ENCODE measurements at regions not wholly inside any gene's neighbourhood (a gene's known extent, or its start where the extent isn't known, plus 50 kb on each side); places are given as distances from the start of the nearest gene placed in this dataset.

- Histone ChIP-seq H3K4me3 (ENCODE audit: low read depth, low read length, poor library complexity, severe bottlenecking) (no peak overlapping the region), H3K36me3 (ENCODE audit: insufficient read depth, low read length) (no peaks in the 10 kb centered on the region), H3K27ac (ENCODE audit: low read depth, low read length, poor library complexity, severe bottlenecking) (no peak overlapping the region), H3K4me1 (ENCODE audit: insufficient read depth, low read length, poor library complexity, severe bottlenecking) (no peaks in the 10 kb centered on the region), H3K9me2 (ENCODE audit: insufficient read depth, low read length) (no peaks in the 10 kb centered on the region), H3K4me2 (ENCODE audit: low read length) (no peak overlapping the region), H2AFZ (ENCODE audit: low read length) (no peak overlapping the region), H4K20me1 (ENCODE audit: insufficient read depth, low read length) (no peaks in the 10 kb centered on the region), H3K9me3 (ENCODE audit: low read length) (no peaks in the 10 kb centered on the region), H3K79me2 (ENCODE audit: insufficient read depth, low read depth, low read length) (no peaks in the 10 kb centered on the region)
- no peak for DNase-seq (ENCODE audit: low spot score)
- BruUV-seq (replicated peaks) = no TSS peak
- POLR2A ChIA-PET = interaction anchor here (0.7 to 1.7 kb wide), 3 partner anchors 9 to 245 kb away, joined by 3 read pairs; no protein-coding TSS in a partner anchor
- TF ChIP-seq CTCF (conservative IDR thresholded peaks at IDR 0.05; ENCODE audit: low read length) = no peak
- TF ChIP-seq EZH2phosphoT487 (IDR thresholded peaks at IDR 0.05; ENCODE audit: borderline replicate concordance, low read depth, low read length) = no peak
- intact Hi-C loops (cut with micrococcal nuclease; ENCODE audit: unreplicated experiment) = no loop called here
- CTCF ChIA-PET (ENCODE audit: unreplicated experiment) = no interaction called here
Observed at GRCh38 chr6:16956361-16956760, 145.5 kb upstream of the STMND1 start.

- CTCF ChIA-PET (ENCODE audit: unreplicated experiment) = no interaction called here
- H3K36me3 ChIP-seq (ENCODE audit: insufficient read depth, low read length) = no peaks in the 10 kb centered on the region
- no peak for DNase-seq (ENCODE audit: low spot score)
- no peak for TF ChIP-seq EZH2phosphoT487 (IDR thresholded peaks at IDR 0.05; ENCODE audit: borderline replicate concordance, low read depth, low read length)
- no peak for TF ChIP-seq CTCF (conservative IDR thresholded peaks at IDR 0.05; ENCODE audit: low read length)
- no peak overlapping the region for H3K27ac ChIP-seq (ENCODE audit: low read depth, low read length, poor library complexity, severe bottlenecking)
- H3K9me2 ChIP-seq (ENCODE audit: insufficient read depth, low read length) = no peaks in the 10 kb centered on the region
- H4K20me1 ChIP-seq (ENCODE audit: insufficient read depth, low read length) = no peaks in the 10 kb centered on the region
- no TSS peak for BruUV-seq (replicated peaks)
- no peak overlapping the region for H3K4me3 ChIP-seq (ENCODE audit: low read depth, low read length, poor library complexity, severe bottlenecking)
- no peak overlapping the region for H3K4me2 ChIP-seq (ENCODE audit: low read length)
- POLR2A ChIA-PET = interaction anchor here (0.7 to 1.7 kb wide), 2 partner anchors 8 to 10 kb away, joined by 3 read pairs; no protein-coding TSS in a partner anchor
- intact Hi-C loops (cut with micrococcal nuclease; ENCODE audit: unreplicated experiment) = no loop called here
- H3K79me2 ChIP-seq (ENCODE audit: insufficient read depth, low read depth, low read length) = no peaks in the 10 kb centered on the region
- no peaks in the 10 kb centered on the region for H3K4me1 ChIP-seq (ENCODE audit: insufficient read depth, low read length, poor library complexity, severe bottlenecking)
- no peak overlapping the region for H2AFZ ChIP-seq (ENCODE audit: low read length)
- no peaks in the 10 kb centered on the region for H3K9me3 ChIP-seq (ENCODE audit: low read length)
Observed at GRCh38 chr6:16955899-16956298, 146.0 kb upstream of the STMND1 start.

GRCh38 chr6:16953905-16954304 lies 147.9 kb upstream of the STMND1 start:
- Histone ChIP-seq H2AFZ (ENCODE audit: low read length) (no peak overlapping the region), H3K79me2 (ENCODE audit: insufficient read depth, low read depth, low read length) (no peaks in the 10 kb centered on the region), H3K4me1 (ENCODE audit: insufficient read depth, low read length, poor library complexity, severe bottlenecking) (no peaks in the 10 kb centered on the region), H3K9me3 (ENCODE audit: low read length) (no peaks in the 10 kb centered on the region), H3K27ac (ENCODE audit: low read depth, low read length, poor library complexity, severe bottlenecking) (no peak overlapping the region), H3K36me3 (ENCODE audit: insufficient read depth, low read length) (no peaks in the 10 kb centered on the region), H3K4me2 (ENCODE audit: low read length) (no peak overlapping the region), H3K4me3 (ENCODE audit: low read depth, low read length, poor library complexity, severe bottlenecking) (no peak overlapping the region), H3K9me2 (ENCODE audit: insufficient read depth, low read length) (no peaks in the 10 kb centered on the region), H4K20me1 (ENCODE audit: insufficient read depth, low read length) (no peaks in the 10 kb centered on the region)
- CTCF ChIA-PET (ENCODE audit: unreplicated experiment) = no interaction called here
- POLR2A ChIA-PET = no interaction called here
- TF ChIP-seq EZH2phosphoT487 (IDR thresholded peaks at IDR 0.05; ENCODE audit: borderline replicate concordance, low read depth, low read length) = no peak
- no peak for TF ChIP-seq CTCF (conservative IDR thresholded peaks at IDR 0.05; ENCODE audit: low read length)
- DNase-seq (ENCODE audit: low spot score) = no peak
- no TSS peak for BruUV-seq (replicated peaks)
- intact Hi-C loops (cut with micrococcal nuclease; ENCODE audit: unreplicated experiment) = no loop called here
